ENCODE measurements at regions not wholly inside any gene's neighbourhood (a gene's known extent, or its start where the extent isn't known, plus 50 kb on each side); places are given as distances from the start of the nearest gene placed in this dataset.

DNA sequence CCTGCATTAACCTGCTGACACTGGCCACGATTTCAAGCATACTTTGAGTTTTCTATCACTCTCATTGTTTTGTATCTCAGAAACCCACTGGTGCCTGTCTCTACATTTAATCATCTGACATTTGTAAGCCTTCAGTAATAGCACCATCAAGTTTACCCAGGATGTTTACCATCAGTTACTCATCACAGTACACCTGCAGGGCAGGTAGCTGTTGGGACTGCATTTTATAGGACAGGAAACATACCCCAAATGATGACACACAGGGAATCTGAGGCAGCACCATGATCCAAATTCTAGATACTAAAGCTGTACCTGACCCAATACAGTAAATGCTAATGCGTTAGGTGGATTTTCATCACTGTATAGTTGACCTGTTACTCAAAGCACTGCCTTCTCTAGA is 114.2 kb downstream of the FEM1C start:
- DNase-seq, result no peak
- H3K27me3 ChIP-seq, result no peaks in the 10 kb centered on the region
- no peak overlapping the region for H3K27ac ChIP-seq
- intact Hi-C loops (cut with DNase I), result no loop called here
- TF ChIP-seq POLR2A (IDR thresholded peaks at IDR 0.05) (no peak), CTCF (IDR thresholded peaks at IDR 0.05) (no peak), EP300 (IDR thresholded peaks at IDR 0.05) (no peak)
- no peak overlapping the region for H3K4me3 ChIP-seq
- H3K4me1 ChIP-seq (ENCODE audit: insufficient read depth), result no peaks in the 10 kb centered on the region
- WGBS, 3 donors, result 69 to 74% (median 70%) methylated on average over 2 of the region's 2 CpGs
- H3K36me3 ChIP-seq, result no peaks in the 10 kb centered on the region
- no peaks in the 10 kb centered on the region for H3K9me3 ChIP-seq

DNA sequence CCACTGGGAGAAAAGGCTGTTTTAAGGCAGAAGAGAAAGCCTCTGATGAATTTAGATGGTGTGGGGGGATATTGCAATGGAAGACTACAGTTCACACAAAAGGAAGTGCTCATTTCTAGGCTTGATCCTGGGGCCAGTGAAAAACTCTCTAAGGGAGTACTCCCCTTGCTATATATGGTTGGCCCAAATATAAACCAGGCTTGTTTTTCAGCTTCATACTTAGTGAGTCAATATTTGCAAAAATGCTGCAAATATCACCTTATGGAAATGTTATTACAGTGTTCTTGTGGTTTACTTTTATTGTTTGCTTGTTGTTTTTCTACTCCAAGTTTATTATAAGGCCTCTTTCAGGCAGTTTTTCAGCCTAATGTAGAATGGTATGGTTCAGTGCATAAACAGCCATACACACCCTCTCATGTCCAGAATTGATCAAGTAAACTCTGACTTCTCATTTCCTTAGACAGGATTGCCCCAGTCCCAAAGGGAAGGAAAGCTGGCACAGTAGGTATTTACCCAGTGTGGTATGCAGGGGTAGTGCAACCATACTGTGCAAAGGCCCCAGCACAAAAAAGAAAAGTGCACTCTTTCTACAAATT is 115.1 kb downstream of the FEM1C start:
- TF ChIP-seq EP300 (IDR thresholded peaks at IDR 0.05), result no peak
- Histone ChIP-seq H3K36me3 (no peaks in the 10 kb centered on the region), H3K4me1 (ENCODE audit: insufficient read depth) (no peaks in the 10 kb centered on the region), H3K27me3 (no peaks in the 10 kb centered on the region), H3K9me3 (no peaks in the 10 kb centered on the region), H3K4me3 (no peak overlapping the region), H3K27ac (no peak overlapping the region)
- DNase-seq, result no peak
- intact Hi-C loops (cut with DNase I), result no loop called here

GRCh38 chr5:115428676-115429075 is 115.9 kb downstream of the FEM1C start:
- H3K27me3 ChIP-seq, result no peaks in the 10 kb centered on the region
- no peak for DNase-seq
- H3K36me3 ChIP-seq, result no peaks in the 10 kb centered on the region
- no peaks in the 10 kb centered on the region for H3K9me3 ChIP-seq
- TF ChIP-seq EP300 (IDR thresholded peaks at IDR 0.05) (no peak), POLR2A (IDR thresholded peaks at IDR 0.05) (no peak), CTCF (IDR thresholded peaks at IDR 0.05) (no peak)
- H3K4me3 ChIP-seq, result no peak overlapping the region
- WGBS, 3 donors, result 83 to 90% (median 86%) methylated on average over 2 of the region's 2 CpGs
- no peaks in the 10 kb centered on the region for H3K4me1 ChIP-seq (ENCODE audit: insufficient read depth)
- intact Hi-C loops (cut with DNase I), result no loop called here
- H3K27ac ChIP-seq, result no peak overlapping the region

DNA sequence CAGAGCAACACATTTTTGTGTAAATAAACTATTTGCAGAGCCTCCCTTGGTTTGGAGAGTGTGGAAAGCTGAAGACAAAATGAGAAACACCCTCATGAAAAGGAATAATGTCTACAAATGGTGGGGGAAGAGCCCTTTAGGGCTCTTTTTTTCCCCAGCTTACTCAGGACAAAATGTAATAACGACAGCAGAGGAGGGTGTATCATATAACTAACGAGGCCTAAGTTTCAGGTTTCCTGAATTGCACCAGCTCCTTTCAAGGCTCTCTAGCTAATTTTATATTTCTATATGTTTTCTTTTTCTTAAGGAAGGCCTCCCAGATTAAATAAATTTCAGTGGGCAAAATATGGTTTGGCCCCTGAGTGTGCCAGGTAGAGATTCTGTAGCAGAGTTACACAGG is 116.3 kb downstream of the FEM1C start:
- no peak overlapping the region for H3K4me3 ChIP-seq
- H3K9me3 ChIP-seq, result no peaks in the 10 kb centered on the region
- no peak for DNase-seq
- intact Hi-C loops (cut with DNase I), result no loop called here
- no peaks in the 10 kb centered on the region for H3K4me1 ChIP-seq (ENCODE audit: insufficient read depth)
- H3K27ac ChIP-seq, result no peak overlapping the region
- WGBS, 3 donors, result 38 to 72% (median 57%) methylated on average over 2 of the region's 2 CpGs
- TF ChIP-seq POLR2A (IDR thresholded peaks at IDR 0.05), result no peak
- TF ChIP-seq EP300 (IDR thresholded peaks at IDR 0.05), result no peak
- no peak for TF ChIP-seq CTCF (IDR thresholded peaks at IDR 0.05)
- no peaks in the 10 kb centered on the region for H3K36me3 ChIP-seq
- H3K27me3 ChIP-seq, result no peaks in the 10 kb centered on the region

DNA sequence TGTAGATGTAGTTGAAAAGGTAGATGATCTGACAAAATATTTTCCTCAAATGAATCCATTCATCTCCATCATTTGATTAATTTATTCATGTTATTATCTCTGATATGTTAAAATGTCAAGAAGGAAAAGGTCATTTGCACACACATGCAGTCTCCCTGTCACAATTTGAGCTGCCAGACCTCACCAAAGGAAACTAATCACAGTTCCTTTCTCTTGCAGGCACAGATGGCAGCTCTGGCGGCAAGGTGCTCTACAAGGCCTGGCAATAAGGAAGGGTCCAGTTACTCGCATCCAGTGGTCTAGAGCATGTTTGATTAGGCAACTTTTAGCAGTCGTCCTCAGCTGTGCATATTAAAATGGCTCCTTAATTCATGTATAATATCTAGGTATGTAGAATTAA is 120.1 kb downstream of the FEM1C start:
- no peak overlapping the region for H3K4me3 ChIP-seq
- no peak overlapping the region for H3K27ac ChIP-seq
- no peak for DNase-seq
- intact Hi-C loops (cut with DNase I), result no loop called here
- TF ChIP-seq CTCF (IDR thresholded peaks at IDR 0.05), result no peak
- no peak for TF ChIP-seq POLR2A (IDR thresholded peaks at IDR 0.05)
- no peak for TF ChIP-seq EP300 (IDR thresholded peaks at IDR 0.05)
- no peaks in the 10 kb centered on the region for H3K9me3 ChIP-seq
- H3K4me1 ChIP-seq (ENCODE audit: insufficient read depth), result no peaks in the 10 kb centered on the region
- no peaks in the 10 kb centered on the region for H3K27me3 ChIP-seq
- no peaks in the 10 kb centered on the region for H3K36me3 ChIP-seq
- WGBS, 3 donors, result 89 to 92% (median 91%) methylated on average over 3 of the region's 3 CpGs

Data from ovary (tissue), 7 donors.